Large intestine (tissue), 3 donors: ENCODE measurements at regions not wholly inside any gene's neighbourhood (a gene's known extent, or its start where the extent isn't known, plus 50 kb on each side); places are given as distances from the start of the nearest gene placed in this dataset.
"Not testable (repeated sequence)": the region's sequence is repeated elsewhere in the genome, so short reads cannot be mapped to it uniquely, and the experiment has no call there.

ENCODE experiments used
- DNase-seq, 2 donors: peaks; one replicate each; pipeline versions ENCODE4 v3.0.0 to v3.0.0-alpha.2; 2013
- H3K27ac ChIP-seq: one replicate; pipeline ENCODE4 v1.5.1; 2013; ENCODE audit warnings: low read length
- H3K27me3 ChIP-seq: 2 replicates; pipeline ENCODE4 v1.6.1; 2013; ENCODE audit warnings: low read length; ENCODE audit not compliant: control insufficient read depth, insufficient read depth
- H3K36me3 ChIP-seq: 2 replicates; pipeline ENCODE4 v1.6.1; 2013; ENCODE audit warnings: low read length; ENCODE audit not compliant: control insufficient read depth, insufficient read depth
- H3K4me1 ChIP-seq: one replicate; pipeline ENCODE4 v1.6.1; 2013; ENCODE audit warnings: low read length; ENCODE audit not compliant: control insufficient read depth, insufficient read depth
- H3K4me3 ChIP-seq: one replicate; pipeline ENCODE4 v1.5.1; 2013; ENCODE audit warnings: low read length
- H3K9me3 ChIP-seq: one replicate; pipeline ENCODE4 v1.6.1; 2013; ENCODE audit warnings: mild to moderate bottlenecking, low read depth, low read length, moderate library complexity; ENCODE audit not compliant: control insufficient read depth
- WGBS: methylation state at CpG from one replicate; pipeline ENCODE4 v1.1.5; 2013; ENCODE audit warnings: low lambda C conversion rate; ENCODE audit not compliant: insufficient coverage; 5-methylcytosine and 5-hydroxymethylcytosine counted together

GRCh38 chr1:194369622-194370021 lies 1183.2 kb upstream of the B3GALT2 start:
- no peak for DNase-seq
- H3K9me3 ChIP-seq: no peaks in the 10 kb centered on the region
- no peaks in the 10 kb centered on the region for H3K4me1 ChIP-seq
- no peaks in the 10 kb centered on the region for H3K27me3 ChIP-seq
- H3K4me3 ChIP-seq: no peak overlapping the region
- no peaks in the 10 kb centered on the region for H3K36me3 ChIP-seq
- WGBS: no CpG with 5 or more reads among the region's 1 CpG
- no peak overlapping the region for H3K27ac ChIP-seq

GRCh38 chr1:194369060-194369459 lies 1182.6 kb upstream of the B3GALT2 start:
- no peaks in the 10 kb centered on the region for H3K4me1 ChIP-seq
- H3K36me3 ChIP-seq: no peaks in the 10 kb centered on the region
- H3K27me3 ChIP-seq: no peaks in the 10 kb centered on the region
- DNase-seq: no peak
- no peak overlapping the region for H3K27ac ChIP-seq
- no peak overlapping the region for H3K4me3 ChIP-seq
- no peaks in the 10 kb centered on the region for H3K9me3 ChIP-seq

DNA sequence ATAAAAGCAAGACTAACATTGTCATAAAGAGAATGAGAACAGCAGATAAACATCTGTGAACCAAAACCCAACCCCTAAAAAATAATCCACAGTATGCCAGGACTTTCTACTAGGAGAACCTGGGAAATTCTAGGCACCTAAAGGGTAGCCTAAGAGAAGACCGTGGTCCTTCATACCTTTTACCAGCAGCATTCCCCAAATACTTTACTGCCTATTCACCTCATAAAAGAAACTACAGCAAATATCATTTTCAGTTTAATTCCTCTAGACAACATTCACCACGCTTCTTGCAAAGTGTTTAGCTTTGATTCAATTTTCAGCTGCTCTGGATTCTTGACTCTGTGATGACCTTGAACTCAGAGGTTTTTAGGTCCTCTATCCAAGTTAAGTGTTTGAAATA lies 1180.7 kb upstream of the B3GALT2 start:
- H3K9me3 ChIP-seq: no peaks in the 10 kb centered on the region
- no peaks in the 10 kb centered on the region for H3K36me3 ChIP-seq
- WGBS: 92% methylated on average over 2 of the region's 2 CpGs
- no peak for DNase-seq
- no peak overlapping the region for H3K27ac ChIP-seq
- no peak overlapping the region for H3K4me3 ChIP-seq
- H3K4me1 ChIP-seq: no peaks in the 10 kb centered on the region
- no peaks in the 10 kb centered on the region for H3K27me3 ChIP-seq

- no peak for DNase-seq
- WGBS: no CpG with 5 or more reads among the region's 1 CpG
- Histone ChIP-seq H3K36me3 (no peaks in the 10 kb centered on the region), H3K4me3 (no peak overlapping the region), H3K27ac (no peak overlapping the region), H3K9me3 (no peaks in the 10 kb centered on the region), H3K4me1 (no peaks in the 10 kb centered on the region), H3K27me3 (no peaks in the 10 kb centered on the region)
These were observed 1180.3 kb upstream of the B3GALT2 start for GRCh38 chr1:194366705-194367104.

GRCh38 chr1:194362327-194362726 lies 1175.9 kb upstream of the B3GALT2 start:
- H3K9me3 ChIP-seq: peaks cover 4% of the 10 kb centered on the region
- DNase-seq: no peak
- H3K4me3 ChIP-seq: no peak overlapping the region
- WGBS: 40% methylated on average over 3 of the region's 4 CpGs
- no peaks in the 10 kb centered on the region for H3K4me1 ChIP-seq
- no peaks in the 10 kb centered on the region for H3K27me3 ChIP-seq
- no peaks in the 10 kb centered on the region for H3K36me3 ChIP-seq
- no peak overlapping the region for H3K27ac ChIP-seq

GRCh38 chr1:194361374-194362131 lies 1175.1 kb upstream of the B3GALT2 start:
- no peaks in the 10 kb centered on the region for H3K27me3 ChIP-seq
- WGBS: 67% methylated on average over 3 of the region's 5 CpGs
- H3K27ac ChIP-seq: no peak overlapping the region
- no peaks in the 10 kb centered on the region for H3K36me3 ChIP-seq
- no peak for DNase-seq
- no peak overlapping the region for H3K4me3 ChIP-seq
- no peaks in the 10 kb centered on the region for H3K4me1 ChIP-seq
- peaks cover 4% of the 10 kb centered on the region for H3K9me3 ChIP-seq

DNA sequence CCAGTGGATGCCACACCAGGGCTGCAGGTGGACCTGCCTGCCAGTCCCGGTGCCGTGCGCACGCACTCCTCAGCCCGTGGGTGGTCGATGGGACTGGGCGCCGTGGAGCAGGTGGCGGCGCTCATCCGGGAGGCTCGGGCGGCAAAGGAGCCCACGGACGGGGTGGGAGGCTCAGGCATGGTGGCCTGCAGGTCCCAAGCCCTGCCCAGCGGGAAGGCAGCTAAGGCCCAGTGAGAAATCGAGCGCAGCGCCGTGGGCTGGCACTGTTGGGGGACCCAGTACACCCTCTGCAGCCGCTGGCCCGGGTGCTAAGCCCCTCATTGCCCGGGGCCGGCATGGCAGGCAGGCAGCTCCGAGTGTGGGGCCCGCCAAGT lies 1171.8 kb upstream of the B3GALT2 start:
- Histone ChIP-seq H3K36me3 (no peaks in the 10 kb centered on the region), H3K27me3 (no peaks in the 10 kb centered on the region), H3K27ac (no peak overlapping the region), H3K4me3 (no peak overlapping the region), H3K4me1 (no peaks in the 10 kb centered on the region), H3K9me3 (peaks cover 4% of the 10 kb centered on the region)
- no CpG with 5 or more reads among the region's 26 CpGs for WGBS
- DNase-seq: no peak

DNA sequence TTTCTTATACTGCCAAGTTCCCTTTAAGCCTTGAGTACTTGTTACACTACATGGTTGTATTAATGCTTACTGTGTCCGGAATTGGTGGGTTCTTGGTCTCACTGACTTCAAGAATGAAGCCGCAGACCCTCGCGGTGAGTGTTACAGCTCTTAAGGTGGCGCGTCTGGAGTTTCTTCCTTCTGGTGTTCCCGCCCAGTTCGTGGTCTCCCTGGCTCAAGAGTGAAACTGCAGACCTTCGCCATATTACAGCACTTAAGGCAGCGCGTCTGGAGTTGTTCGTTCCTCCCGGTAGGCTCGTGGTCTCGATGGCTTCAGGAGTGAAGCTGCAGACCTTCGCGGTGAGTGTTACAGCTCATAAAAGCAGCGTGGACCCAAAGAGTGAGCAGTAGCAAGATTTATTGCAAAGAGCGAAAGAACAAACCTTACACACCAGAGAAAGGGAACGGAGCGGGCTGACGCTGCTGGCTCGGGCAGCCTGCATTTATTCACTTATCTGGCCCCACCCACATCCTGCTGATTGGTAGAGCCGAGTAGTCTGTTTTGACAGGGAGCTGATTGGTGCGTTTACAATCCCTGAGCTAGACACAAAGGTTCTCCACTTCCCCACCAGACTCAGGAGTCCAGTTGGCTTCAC lies 1171.3 kb upstream of the B3GALT2 start:
- 90% methylated on average over 2 of the region's 25 CpGs for WGBS
- not testable (repeated sequence) for H3K4me3 ChIP-seq, H3K27ac ChIP-seq, H3K36me3 ChIP-seq, H3K4me1 ChIP-seq, H3K9me3 ChIP-seq, H3K27me3 ChIP-seq, DNase-seq

DNA sequence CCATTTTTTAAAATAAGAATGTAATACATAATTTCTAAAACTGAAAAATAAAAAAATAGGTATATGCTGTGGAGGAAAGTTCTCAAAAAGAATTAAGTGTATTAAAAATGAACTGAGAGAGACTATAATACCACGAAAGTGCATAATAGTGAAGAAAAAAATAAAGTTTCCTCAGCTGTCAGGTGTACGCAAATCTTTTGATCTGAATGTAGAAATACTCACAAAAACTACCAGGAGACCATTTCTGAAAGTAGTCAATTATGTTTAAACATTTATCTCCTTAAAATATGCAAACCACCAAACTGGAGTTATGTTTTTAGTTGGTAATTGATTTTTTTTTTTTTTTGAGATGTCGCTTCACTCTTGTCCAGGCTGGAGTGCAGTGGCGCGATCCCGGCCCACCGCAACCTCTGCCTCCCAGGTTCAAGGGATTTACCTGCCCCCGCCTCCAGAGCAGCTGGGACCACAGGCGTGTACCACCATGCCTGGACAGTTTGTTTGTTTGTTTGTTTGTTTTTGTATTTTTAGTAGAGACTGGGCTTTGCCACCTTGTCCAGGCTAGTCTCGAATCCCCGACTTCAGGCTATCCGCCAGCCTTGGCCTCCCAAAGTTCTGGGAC lies 1169.2 kb upstream of the B3GALT2 start:
- Histone ChIP-seq H3K27ac (no peak overlapping the region), H3K27me3 (no peaks in the 10 kb centered on the region), H3K4me1 (no peaks in the 10 kb centered on the region), H3K4me3 (no peak overlapping the region), H3K9me3 (peaks cover 4% of the 10 kb centered on the region), H3K36me3 (no peaks in the 10 kb centered on the region)
- WGBS: 38% methylated on average over 2 of the region's 12 CpGs
- DNase-seq: no peak

GRCh38 chr1:194353121-194353520 lies 1166.7 kb upstream of the B3GALT2 start:
- H3K4me3 ChIP-seq: no peak overlapping the region
- 100% methylated on average over 1 of the region's 3 CpGs for WGBS
- no peaks in the 10 kb centered on the region for H3K4me1 ChIP-seq
- no peak overlapping the region for H3K27ac ChIP-seq
- H3K36me3 ChIP-seq: no peaks in the 10 kb centered on the region
- H3K27me3 ChIP-seq: no peaks in the 10 kb centered on the region
- no peak for DNase-seq
- peaks cover 2% of the 10 kb centered on the region for H3K9me3 ChIP-seq
